MM.1S (cell line): ENCODE measurements at regions not wholly inside any gene's neighbourhood (a gene's known extent, or its start where the extent isn't known, plus 50 kb on each side); places are given as distances from the start of the nearest gene placed in this dataset.
"Not testable (repeated sequence)": the region's sequence is repeated elsewhere in the genome, so short reads cannot be mapped to it uniquely, and the experiment has no call there.

Source experiments
- DNase-seq: peaks from one replicate; pipeline ENCODE4 v3.0.0-alpha.2; 2015
- H2AFZ ChIP-seq: fragments of 300-600 bp; sonication (generic); 2 replicates; pipeline ENCODE4 v1.6.0; 2016; ENCODE audit warnings: antibody characterized with exemption, low read length
- H3F3A ChIP-seq: fragments of 300-600 bp; sonication (generic); 2 replicates; pipeline ENCODE4 v1.6.1; 2016; ENCODE audit warnings: mild to moderate bottlenecking, antibody characterized with exemption, low read length, moderate library complexity, mixed read lengths; ENCODE audit not compliant: insufficient read depth
- H3K27ac ChIP-seq: fragments of 300-600 bp; sonication (generic); 2 replicates; pipeline ENCODE4 v1.5.1; 2016; ENCODE audit warnings: mild to moderate bottlenecking, low read length
- H3K27me3 ChIP-seq: fragments of 300-600 bp; sonication (generic); replicated peaks from 2 replicates; pipeline ENCODE4 v1.6.0; 2016; ENCODE audit warnings: low read length; ENCODE audit not compliant: insufficient read depth
- H3K36me3 ChIP-seq: fragments of 300-600 bp; sonication (generic); replicated peaks from 2 replicates; pipeline ENCODE4 v1.6.1; 2016; ENCODE audit warnings: mild to moderate bottlenecking, low read length, mixed read lengths; ENCODE audit not compliant: insufficient read depth
- H3K4me1 ChIP-seq: fragments of 300-600 bp; sonication (generic); 2 replicates; pipeline ENCODE4 v1.6.1; 2016; ENCODE audit warnings: low read length, mixed read lengths
- H3K4me2 ChIP-seq: fragments of 300-600 bp; sonication (generic); 2 replicates; pipeline ENCODE4 v1.6.0; 2016; ENCODE audit warnings: low read depth, low read length
- H3K4me3 ChIP-seq: fragments of 300-600 bp; sonication (generic); 2 replicates; pipeline ENCODE4 v1.5.1; 2016; ENCODE audit warnings: low read length, mixed read lengths
- H3K79me2 ChIP-seq: fragments of 300-600 bp; sonication (generic); 2 replicates; pipeline ENCODE4 v1.6.1; 2016; ENCODE audit warnings: mixed run types, low read length, mixed read lengths
- H3K9ac ChIP-seq: fragments of 300-600 bp; sonication (generic); 2 replicates; pipeline ENCODE4 v1.6.1; 2016; ENCODE audit warnings: low read length, mixed read lengths
- H3K9me2 ChIP-seq: fragments of 300-600 bp; sonication (generic); replicated peaks from 2 replicates; pipeline ENCODE4 v1.6.1; 2016; ENCODE audit warnings: mild to moderate bottlenecking, low read length, mixed read lengths; ENCODE audit not compliant: insufficient read depth
- H3K9me3 ChIP-seq: fragments of 300-600 bp; sonication (generic); replicated peaks from 2 replicates; pipeline ENCODE4 v1.6.1; 2016; ENCODE audit warnings: mild to moderate bottlenecking, low read length, mixed read lengths; ENCODE audit not compliant: insufficient read depth
- H4K20me1 ChIP-seq: fragments of 300-600 bp; sonication (generic); 2 replicates; pipeline ENCODE4 v1.6.1; 2016; ENCODE audit warnings: mild to moderate bottlenecking, low read length, moderate library complexity, mixed read lengths; ENCODE audit not compliant: insufficient read depth
- CTCF ChIP-seq: fragments of 300-600 bp; sonication (generic); IDR thresholded peaks from 2 replicates; pipeline ENCODE4 v1.5.1; 2016; ENCODE audit warnings: antibody characterized with exemption, low read length, mixed read lengths
- EZH2 ChIP-seq: fragments of 300-600 bp; sonication (generic); optimal IDR thresholded peaks from 2 replicates; pipeline ENCODE3; 2017; ENCODE audit warnings: low read depth, mild to moderate bottlenecking, antibody characterized with exemption, low read length, mixed read lengths
- EZH2phosphoT487 ChIP-seq: fragments of 300-600 bp; sonication (generic); IDR thresholded peaks from 2 replicates; pipeline ENCODE4 v1.6.1; 2018; ENCODE audit warnings: antibody characterized with exemption, low read length

GRCh38 chr6:100202417-100203194, 208.6 kb upstream of the MCHR2 start:
- no peaks in the 10 kb centered on the region for H4K20me1 ChIP-seq
- H3K9ac ChIP-seq, result no peak overlapping the region
- TF ChIP-seq CTCF (no peak), EZH2 (no peak), EZH2phosphoT487 (no peak)
- no peaks in the 10 kb centered on the region for H3K27me3 ChIP-seq
- H3K79me2 ChIP-seq, result no peaks in the 10 kb centered on the region
- H3F3A ChIP-seq, result no peaks in the 10 kb centered on the region
- H3K36me3 ChIP-seq, result no peaks in the 10 kb centered on the region
- no peaks in the 10 kb centered on the region for H3K4me1 ChIP-seq
- H3K9me3 ChIP-seq, result no peaks in the 10 kb centered on the region
- H2AFZ ChIP-seq, result no peak overlapping the region
- H3K9me2 ChIP-seq, result no peaks in the 10 kb centered on the region
- H3K4me3 ChIP-seq, result no peak overlapping the region
- no peak overlapping the region for H3K27ac ChIP-seq
- no peak overlapping the region for H3K4me2 ChIP-seq
- no peak for DNase-seq

GRCh38 chr6:100196214-100196982, 202.4 kb upstream of the MCHR2 start:
- not testable (repeated sequence) for H3K9me2 ChIP-seq, DNase-seq, H3K27ac ChIP-seq, H2AFZ ChIP-seq, H3K9me3 ChIP-seq, H3K4me2 ChIP-seq, H3K79me2 ChIP-seq, H4K20me1 ChIP-seq, H3F3A ChIP-seq, H3K4me1 ChIP-seq, H3K36me3 ChIP-seq, H3K27me3 ChIP-seq, H3K4me3 ChIP-seq, H3K9ac ChIP-seq

- H3K36me3 ChIP-seq, H3K4me3 ChIP-seq, H3K4me2 ChIP-seq, H3K9me2 ChIP-seq, H3K9me3 ChIP-seq, H4K20me1 ChIP-seq, DNase-seq, H2AFZ ChIP-seq, H3K27ac ChIP-seq, H3K27me3 ChIP-seq, H3F3A ChIP-seq, H3K79me2 ChIP-seq, H3K4me1 ChIP-seq, H3K9ac ChIP-seq: not testable (repeated sequence)
Observed at GRCh38 chr6:100195244-100195643, 201.2 kb upstream of the MCHR2 start.

GRCh38 chr6:100194535-100194934, 200.5 kb upstream of the MCHR2 start:
- H4K20me1 ChIP-seq, result no peaks in the 10 kb centered on the region
- no peak overlapping the region for H3K9ac ChIP-seq
- H3K36me3 ChIP-seq, result no peaks in the 10 kb centered on the region
- H3K4me2 ChIP-seq, result no peak overlapping the region
- H3K4me3 ChIP-seq, result no peak overlapping the region
- DNase-seq, result no peak
- H3K79me2 ChIP-seq, result no peaks in the 10 kb centered on the region
- H3K27me3 ChIP-seq, result no peaks in the 10 kb centered on the region
- H3K27ac ChIP-seq, result no peak overlapping the region
- no peaks in the 10 kb centered on the region for H3K9me2 ChIP-seq
- no peaks in the 10 kb centered on the region for H3K9me3 ChIP-seq
- TF ChIP-seq EZH2phosphoT487 (no peak), EZH2 (no peak), CTCF (no peak)
- no peak overlapping the region for H2AFZ ChIP-seq
- no peaks in the 10 kb centered on the region for H3K4me1 ChIP-seq
- H3F3A ChIP-seq, result no peaks in the 10 kb centered on the region
